GM23338 (cell line): ENCODE measurements at regions not wholly inside any gene's neighbourhood (a gene's known extent, or its start where the extent isn't known, plus 50 kb on each side); places are given as distances from the start of the nearest gene placed in this dataset.

Source experiments
- CREB1 ChIP-seq: fragments of 250-450 bp; sonication (Bioruptor Pico); IDR thresholded peaks from 2 replicates; pipeline ENCODE4 v1.5.0; 2020; ENCODE audit warnings: low read depth, mild to moderate bottlenecking, moderate library complexity
- EZH2 ChIP-seq: fragments of 200-600 bp; sonication (generic); IDR thresholded peaks from one replicate; pipeline ENCODE4 v1.8.0; 2017; ENCODE audit warnings: antibody characterized with exemption, mild to moderate bottlenecking, low read depth; ENCODE audit not compliant: unreplicated experiment
- EZH2phosphoT487 ChIP-seq: fragments of 200-600 bp; sonication (generic); IDR thresholded peaks from one replicate; pipeline ENCODE4 v1.8.1; 2018; ENCODE audit warnings: antibody characterized with exemption; ENCODE audit not compliant: unreplicated experiment
- JUNB ChIP-seq: IDR thresholded peaks from one replicate; pipeline ENCODE4 v1.6.1; 2016; ENCODE audit warnings: antibody characterized with exemption; ENCODE audit not compliant: unreplicated experiment
- STAT1 ChIP-seq: IDR thresholded peaks from one replicate; pipeline ENCODE4 v1.6.1; 2016; ENCODE audit warnings: antibody characterized with exemption; ENCODE audit not compliant: unreplicated experiment
- TF ChIP-seq, protein P1 (sequence below): IDR thresholded peaks from one replicate; pipeline ENCODE4 v1.6.1; 2018; ENCODE audit warnings: antibody characterized with exemption; ENCODE audit not compliant: unreplicated experiment
- TF ChIP-seq, protein P2 (sequence below), 2 experiments: fragments of 200-600 bp in 1 of 2; sonication (generic) in 1 of 2; conservative IDR thresholded peaks; 2 replicates each; pipeline versions ENCODE4 v1.5.1 to v1.6.1; 2016 to 2017; ENCODE audit warnings: antibody characterized with exemption in 2 of 2, low read depth in 2 of 2, mild to moderate bottlenecking in 2 of 2, moderate library complexity in 1 of 2

DNA sequence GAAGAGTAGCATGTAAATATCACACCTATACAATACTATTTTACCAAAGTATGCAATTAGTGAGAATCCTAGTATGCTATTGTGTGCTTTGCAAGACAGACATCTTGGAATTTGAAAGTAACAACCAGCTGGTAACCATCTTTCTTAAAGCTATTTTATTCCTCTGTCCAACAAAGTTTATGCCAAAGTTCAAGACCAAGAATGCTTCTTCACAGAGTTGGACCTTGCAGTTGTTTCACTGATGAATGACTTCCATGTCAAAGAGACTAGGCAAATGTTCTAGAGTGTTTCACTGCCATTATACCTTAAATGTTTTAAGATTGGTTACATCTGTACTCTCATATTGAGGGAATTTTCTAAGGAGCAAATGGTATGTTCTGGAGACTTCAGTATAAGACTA, 215.2 kb upstream of the CRIM1 start:
- TF ChIP-seq, protein P1, sequence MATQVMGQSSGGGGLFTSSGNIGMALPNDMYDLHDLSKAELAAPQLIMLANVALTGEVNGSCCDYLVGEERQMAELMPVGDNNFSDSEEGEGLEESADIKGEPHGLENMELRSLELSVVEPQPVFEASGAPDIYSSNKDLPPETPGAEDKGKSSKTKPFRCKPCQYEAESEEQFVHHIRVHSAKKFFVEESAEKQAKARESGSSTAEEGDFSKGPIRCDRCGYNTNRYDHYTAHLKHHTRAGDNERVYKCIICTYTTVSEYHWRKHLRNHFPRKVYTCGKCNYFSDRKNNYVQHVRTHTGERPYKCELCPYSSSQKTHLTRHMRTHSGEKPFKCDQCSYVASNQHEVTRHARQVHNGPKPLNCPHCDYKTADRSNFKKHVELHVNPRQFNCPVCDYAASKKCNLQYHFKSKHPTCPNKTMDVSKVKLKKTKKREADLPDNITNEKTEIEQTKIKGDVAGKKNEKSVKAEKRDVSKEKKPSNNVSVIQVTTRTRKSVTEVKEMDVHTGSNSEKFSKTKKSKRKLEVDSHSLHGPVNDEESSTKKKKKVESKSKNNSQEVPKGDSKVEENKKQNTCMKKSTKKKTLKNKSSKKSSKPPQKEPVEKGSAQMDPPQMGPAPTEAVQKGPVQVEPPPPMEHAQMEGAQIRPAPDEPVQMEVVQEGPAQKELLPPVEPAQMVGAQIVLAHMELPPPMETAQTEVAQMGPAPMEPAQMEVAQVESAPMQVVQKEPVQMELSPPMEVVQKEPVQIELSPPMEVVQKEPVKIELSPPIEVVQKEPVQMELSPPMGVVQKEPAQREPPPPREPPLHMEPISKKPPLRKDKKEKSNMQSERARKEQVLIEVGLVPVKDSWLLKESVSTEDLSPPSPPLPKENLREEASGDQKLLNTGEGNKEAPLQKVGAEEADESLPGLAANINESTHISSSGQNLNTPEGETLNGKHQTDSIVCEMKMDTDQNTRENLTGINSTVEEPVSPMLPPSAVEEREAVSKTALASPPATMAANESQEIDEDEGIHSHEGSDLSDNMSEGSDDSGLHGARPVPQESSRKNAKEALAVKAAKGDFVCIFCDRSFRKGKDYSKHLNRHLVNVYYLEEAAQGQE, result no peak
- TF ChIP-seq, protein P2, sequence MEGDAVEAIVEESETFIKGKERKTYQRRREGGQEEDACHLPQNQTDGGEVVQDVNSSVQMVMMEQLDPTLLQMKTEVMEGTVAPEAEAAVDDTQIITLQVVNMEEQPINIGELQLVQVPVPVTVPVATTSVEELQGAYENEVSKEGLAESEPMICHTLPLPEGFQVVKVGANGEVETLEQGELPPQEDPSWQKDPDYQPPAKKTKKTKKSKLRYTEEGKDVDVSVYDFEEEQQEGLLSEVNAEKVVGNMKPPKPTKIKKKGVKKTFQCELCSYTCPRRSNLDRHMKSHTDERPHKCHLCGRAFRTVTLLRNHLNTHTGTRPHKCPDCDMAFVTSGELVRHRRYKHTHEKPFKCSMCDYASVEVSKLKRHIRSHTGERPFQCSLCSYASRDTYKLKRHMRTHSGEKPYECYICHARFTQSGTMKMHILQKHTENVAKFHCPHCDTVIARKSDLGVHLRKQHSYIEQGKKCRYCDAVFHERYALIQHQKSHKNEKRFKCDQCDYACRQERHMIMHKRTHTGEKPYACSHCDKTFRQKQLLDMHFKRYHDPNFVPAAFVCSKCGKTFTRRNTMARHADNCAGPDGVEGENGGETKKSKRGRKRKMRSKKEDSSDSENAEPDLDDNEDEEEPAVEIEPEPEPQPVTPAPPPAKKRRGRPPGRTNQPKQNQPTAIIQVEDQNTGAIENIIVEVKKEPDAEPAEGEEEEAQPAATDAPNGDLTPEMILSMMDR (conservative IDR thresholded peaks at IDR 0.05; ENCODE audit: low read depth in 2 of 2), result no peak
- TF ChIP-seq EZH2, result no peak
- TF ChIP-seq CREB1 (CRISPR knock-in tag), result no peak
- no peak for TF ChIP-seq JUNB
- TF ChIP-seq EZH2phosphoT487, result no peak
- no peak for TF ChIP-seq STAT1
